ENCODE measurements at regions not wholly inside any gene's neighbourhood (a gene's known extent, or its start where the extent isn't known, plus 50 kb on each side); places are given as distances from the start of the nearest gene placed in this dataset.

DNA sequence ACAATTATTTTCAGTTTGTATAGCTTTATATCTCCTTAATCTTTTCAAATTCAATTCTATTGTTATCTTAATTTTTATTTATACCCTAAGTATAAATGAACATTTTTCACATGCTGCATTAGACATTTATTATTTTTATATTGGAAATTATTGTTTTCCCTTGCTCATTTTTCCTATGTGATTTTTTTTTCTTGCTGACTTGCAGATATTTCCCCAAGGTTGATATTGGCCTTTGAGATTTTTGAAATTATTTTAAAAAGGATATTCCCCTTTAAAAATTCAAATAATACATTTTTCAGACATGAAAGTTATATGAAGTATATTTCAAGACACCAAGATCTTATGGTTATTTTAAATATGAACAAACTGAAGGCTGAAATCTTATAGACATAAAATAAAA lies 234.2 kb downstream of the TRIM36 start:
- no peak overlapping the region for H3K4me3 ChIP-seq (ENCODE audit: control insufficient read depth, low read depth, low read length)
- TF ChIP-seq, protein P1, sequence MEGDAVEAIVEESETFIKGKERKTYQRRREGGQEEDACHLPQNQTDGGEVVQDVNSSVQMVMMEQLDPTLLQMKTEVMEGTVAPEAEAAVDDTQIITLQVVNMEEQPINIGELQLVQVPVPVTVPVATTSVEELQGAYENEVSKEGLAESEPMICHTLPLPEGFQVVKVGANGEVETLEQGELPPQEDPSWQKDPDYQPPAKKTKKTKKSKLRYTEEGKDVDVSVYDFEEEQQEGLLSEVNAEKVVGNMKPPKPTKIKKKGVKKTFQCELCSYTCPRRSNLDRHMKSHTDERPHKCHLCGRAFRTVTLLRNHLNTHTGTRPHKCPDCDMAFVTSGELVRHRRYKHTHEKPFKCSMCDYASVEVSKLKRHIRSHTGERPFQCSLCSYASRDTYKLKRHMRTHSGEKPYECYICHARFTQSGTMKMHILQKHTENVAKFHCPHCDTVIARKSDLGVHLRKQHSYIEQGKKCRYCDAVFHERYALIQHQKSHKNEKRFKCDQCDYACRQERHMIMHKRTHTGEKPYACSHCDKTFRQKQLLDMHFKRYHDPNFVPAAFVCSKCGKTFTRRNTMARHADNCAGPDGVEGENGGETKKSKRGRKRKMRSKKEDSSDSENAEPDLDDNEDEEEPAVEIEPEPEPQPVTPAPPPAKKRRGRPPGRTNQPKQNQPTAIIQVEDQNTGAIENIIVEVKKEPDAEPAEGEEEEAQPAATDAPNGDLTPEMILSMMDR (conservative IDR thresholded peaks at IDR 0.05; ENCODE audit: control insufficient read depth, insufficient read depth, low read depth, low read length): no peak
- no peak for DNase-seq (ENCODE audit: low read depth)

DNA sequence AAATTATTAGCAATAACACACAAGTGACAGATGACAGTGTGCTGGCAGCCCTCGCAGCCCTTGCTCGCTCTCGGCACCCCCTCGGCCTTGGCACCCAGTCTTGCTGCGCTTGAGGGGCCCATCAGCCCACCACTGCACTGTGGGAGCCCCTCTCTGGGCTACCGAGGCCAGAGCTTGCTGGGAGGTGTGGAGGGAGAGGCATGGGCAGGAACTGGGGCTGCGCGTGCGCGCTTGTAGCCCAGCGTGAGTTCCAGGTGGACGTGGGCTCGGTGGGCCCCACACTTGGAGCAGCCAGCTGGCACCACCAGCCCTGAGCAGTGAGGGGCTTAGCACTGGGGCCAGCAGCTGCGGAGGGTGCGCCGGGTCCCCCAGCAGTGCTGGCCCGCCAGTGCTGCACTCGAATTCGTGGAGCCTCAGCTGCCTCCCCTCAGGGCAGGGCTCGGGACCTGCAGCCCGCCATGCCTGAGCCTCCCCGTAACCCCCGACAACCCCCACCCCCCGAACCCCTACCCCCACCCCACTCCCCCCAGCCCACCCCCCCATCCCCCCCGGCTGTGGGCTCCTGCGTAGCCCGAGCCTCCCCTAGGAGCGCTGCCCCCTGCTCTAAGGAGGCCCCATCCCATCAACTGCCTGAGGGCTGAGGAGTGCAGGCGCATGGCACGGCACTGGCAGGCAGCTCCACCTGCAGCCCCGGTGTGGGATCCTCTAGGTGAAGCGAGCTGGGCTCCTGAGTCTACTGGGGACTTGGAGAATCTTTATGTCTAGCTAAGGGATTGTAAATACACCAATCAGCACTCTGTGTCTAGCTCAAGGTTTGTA lies 240.9 kb downstream of the TRIM36 start:
- TF ChIP-seq, protein P1 (conservative IDR thresholded peaks at IDR 0.05; ENCODE audit: control insufficient read depth, insufficient read depth, low read depth, low read length): no peak
- H3K4me3 ChIP-seq (ENCODE audit: control insufficient read depth, low read depth, low read length): no peak overlapping the region
- no peak for DNase-seq (ENCODE audit: low read depth)

DNA sequence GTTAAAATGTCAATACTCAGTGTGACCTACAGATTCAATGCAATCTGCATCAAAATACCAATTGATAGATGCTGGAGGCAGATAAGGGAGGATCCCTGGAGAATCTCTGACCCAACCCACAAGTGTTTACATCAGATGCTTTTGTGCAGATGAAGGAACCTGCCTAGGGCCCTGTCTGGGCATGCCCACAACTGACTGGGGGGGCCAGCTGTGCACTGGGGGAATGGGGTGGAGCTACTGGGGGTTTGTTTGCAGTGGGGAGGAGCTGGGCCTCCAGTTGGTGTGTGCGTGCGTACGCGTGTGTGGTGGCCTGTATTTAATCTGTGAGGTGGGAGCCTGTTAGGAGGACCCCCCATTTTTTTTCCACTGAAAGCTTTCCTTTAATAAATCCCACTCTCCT lies 244.9 kb downstream of the TRIM36 start:
- TF ChIP-seq, protein P1 (conservative IDR thresholded peaks at IDR 0.05; ENCODE audit: control insufficient read depth, insufficient read depth, low read depth, low read length): no peak
- H3K4me3 ChIP-seq (ENCODE audit: control insufficient read depth, low read depth, low read length): no peak overlapping the region
- no peak for DNase-seq (ENCODE audit: low read depth)

DNA sequence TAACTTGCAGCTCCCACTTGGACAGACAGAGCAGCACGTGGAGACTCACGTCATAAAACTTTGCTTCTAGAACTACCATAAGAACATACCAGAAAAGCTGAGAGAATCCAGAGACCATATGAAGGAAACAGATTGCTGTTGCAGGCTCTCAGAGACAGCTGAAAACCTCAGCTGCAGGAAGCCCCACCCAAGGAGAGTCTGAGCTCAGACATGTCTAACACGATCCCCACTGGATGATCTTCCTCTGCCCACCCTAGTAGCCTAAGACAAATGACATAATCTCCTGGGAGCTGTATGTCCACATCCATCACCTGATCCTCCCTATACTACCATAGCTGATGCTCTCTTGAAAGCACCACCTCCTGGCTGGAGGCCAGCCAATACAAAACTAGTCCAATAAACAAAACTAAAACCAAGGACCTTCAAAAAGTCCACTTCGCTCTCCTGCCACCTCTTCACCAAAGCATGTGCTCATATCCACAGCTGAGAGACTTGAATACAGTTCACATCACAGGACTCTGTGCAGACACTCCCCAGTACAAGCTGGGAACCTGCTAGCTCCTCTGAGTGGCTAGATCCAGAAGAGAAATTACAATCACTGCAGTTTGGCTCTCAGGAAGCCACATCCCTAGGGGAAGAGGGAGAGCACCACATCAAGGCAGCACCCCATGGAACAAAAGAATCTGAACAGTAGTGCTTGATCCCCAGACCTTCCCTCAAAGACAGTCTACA lies 257.4 kb downstream of the TRIM36 start:
- DNase-seq (ENCODE audit: low read depth): no peak
- TF ChIP-seq, protein P1 (conservative IDR thresholded peaks at IDR 0.05; ENCODE audit: control insufficient read depth, insufficient read depth, low read depth, low read length): no peak
- H3K4me3 ChIP-seq (ENCODE audit: control insufficient read depth, low read depth, low read length): no peak overlapping the region

DNA sequence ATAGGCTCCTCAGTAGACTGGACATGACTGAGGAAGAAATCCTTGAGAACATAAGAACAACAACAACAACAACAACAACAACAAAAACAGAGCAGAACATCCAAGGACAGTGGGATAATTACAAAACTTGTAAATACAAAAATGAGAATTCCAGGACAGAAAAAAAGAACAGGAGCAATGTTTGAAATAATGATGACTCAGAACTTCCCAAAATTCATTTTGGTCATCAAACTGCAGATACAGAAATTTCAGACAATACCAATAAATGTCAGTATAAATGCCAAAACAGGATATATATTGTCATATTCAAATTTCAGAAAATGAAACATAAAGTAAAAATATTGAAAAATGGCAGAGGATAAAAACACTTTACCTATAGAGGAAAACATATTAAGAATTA lies 259.0 kb downstream of the TRIM36 start:
- TF ChIP-seq, protein P1 (conservative IDR thresholded peaks at IDR 0.05; ENCODE audit: control insufficient read depth, insufficient read depth, low read depth, low read length): no peak
- DNase-seq (ENCODE audit: low read depth): no peak
- H3K4me3 ChIP-seq (ENCODE audit: control insufficient read depth, low read depth, low read length): no peak overlapping the region

DNA sequence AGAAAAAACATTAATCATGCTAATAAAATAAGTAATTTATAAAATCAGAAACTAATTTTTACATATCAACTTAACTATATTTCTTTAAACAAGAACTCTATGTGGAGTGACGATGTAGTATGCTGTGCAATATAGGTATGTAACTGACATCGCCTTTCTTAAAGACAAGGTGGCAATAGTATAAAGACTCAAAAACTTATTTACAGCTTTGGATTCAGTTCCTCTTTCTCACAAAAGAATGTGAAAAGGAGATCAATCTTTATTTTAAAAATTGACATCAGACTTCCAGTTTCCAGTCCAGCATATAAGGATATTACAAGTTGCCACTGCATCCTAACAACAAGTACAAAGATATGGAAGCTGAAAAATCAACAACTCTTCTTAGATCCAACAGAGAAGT lies 260.3 kb downstream of the TRIM36 start:
- DNase-seq (ENCODE audit: low read depth): no peak
- TF ChIP-seq, protein P1 (conservative IDR thresholded peaks at IDR 0.05; ENCODE audit: control insufficient read depth, insufficient read depth, low read depth, low read length): no peak

More for the DNA sequence above, 260.3 kb downstream of the TRIM36 start:
- H3K4me3 ChIP-seq (ENCODE audit: control insufficient read depth, low read depth, low read length): no peak overlapping the region

Data from fibroblast of mammary gland (primary cell).